Inferior parietal cortex (tissue), 1 donor: ENCODE measurements at regions not wholly inside any gene's neighbourhood (a gene's known extent, or its start where the extent isn't known, plus 50 kb on each side); places are given as distances from the start of the nearest gene placed in this dataset.
A peak's percentile ranks its signal among the peaks of the same experiment; 100 is the strongest.
"Not testable (repeated sequence)": the region's sequence is repeated elsewhere in the genome, so short reads cannot be mapped to it uniquely, and the experiment has no call there.

ENCODE experiments used
- DNase-seq: peaks from one replicate; pipeline ENCODE4 v3.0.0-alpha.2; 2016; ENCODE audit errors: extremely low spot score

GRCh38 chrX:117680286-117680685 is 436.3 kb downstream of the KLHL13 start:
- DNase-seq: no peak

- DNase-seq: no peak
These were observed 463.2 kb downstream of the KLHL13 start for GRCh38 chrX:117653396-117653795.

GRCh38 chrX:117645639-117646038 is 471.0 kb downstream of the KLHL13 start:
- no peak for DNase-seq

DNA sequence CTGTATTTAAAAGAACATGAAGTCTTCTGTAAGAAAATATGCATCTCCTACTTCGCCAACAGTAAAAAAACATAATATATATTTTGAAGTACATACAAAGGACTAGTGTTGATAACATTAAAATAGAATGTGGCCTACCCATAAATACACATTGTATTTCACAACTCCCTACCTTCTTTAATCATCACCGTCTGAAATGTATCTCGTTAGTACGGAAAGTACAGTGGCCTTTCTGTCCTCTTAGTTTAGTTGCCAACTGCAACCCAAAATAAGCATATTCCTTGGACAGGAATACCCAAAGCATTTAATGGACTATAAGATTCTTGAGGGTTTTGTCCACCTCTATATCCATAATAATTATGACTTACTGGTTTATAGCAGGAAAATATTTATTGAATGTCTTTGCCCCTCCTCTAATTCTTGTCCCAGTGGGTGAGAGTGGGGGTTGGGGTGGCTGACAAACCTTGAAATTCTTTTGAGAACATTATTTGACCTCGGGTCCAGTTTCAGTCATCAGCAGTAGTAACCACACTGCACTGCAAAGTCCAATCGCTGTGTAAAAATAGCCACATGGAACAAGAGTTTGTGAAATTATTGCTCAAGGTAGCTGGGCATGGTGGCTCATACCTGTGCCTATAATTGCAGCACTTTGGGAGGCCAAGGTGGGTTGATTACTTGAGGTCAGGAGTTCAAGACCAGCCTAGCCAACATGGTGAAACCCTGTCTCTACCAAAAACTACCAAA is 474.5 kb downstream of the KLHL13 start:
- DNase-seq: no peak

- no peak for DNase-seq
These were observed 479.8 kb downstream of the KLHL13 start for GRCh38 chrX:117636826-117637225.

DNA sequence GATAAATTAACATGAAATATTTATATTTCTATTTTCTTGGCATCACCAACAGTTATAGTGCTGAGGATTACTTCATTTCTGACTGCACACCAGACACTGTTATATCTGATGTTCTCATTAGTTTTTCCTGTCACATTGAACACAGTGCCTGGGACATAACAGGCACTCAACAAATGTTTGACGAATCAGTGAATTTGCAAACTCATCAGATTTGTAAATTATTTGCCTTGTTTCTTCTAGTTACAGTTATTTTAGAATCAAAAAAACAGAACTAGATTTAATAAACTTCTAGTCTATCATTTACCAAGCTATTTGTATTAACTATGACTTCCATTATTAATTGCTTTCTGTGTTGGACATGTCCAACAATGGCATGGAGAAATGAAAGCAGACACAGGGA is 483.3 kb downstream of the KLHL13 start:
- no peak for DNase-seq

- DNase-seq: no peak
These were observed 488.2 kb downstream of the KLHL13 start for GRCh38 chrX:117628381-117628780.

DNA sequence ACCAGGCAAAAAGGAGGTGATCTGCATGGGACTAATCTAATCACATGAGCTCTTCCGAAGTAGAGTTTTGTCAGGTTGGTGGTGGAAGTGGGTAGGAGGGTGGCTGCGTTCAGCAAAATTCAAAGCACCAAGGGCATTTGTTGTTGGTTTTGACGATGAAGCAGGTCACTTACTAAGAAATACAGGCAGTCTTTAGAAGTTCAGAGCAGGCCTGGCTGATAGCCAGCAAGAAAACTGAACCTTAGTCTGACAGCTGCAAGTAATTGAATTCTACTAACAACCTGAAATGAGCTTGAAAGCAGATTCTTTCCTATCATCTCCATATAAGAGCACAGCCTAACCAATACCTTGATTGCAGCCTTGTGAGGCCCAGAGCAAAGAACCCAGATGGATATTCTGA is 505.8 kb downstream of the KLHL13 start:
- no peak for DNase-seq

GRCh38 chrX:117610049-117610448 is 506.6 kb downstream of the KLHL13 start:
- DNase-seq: no peak

DNA sequence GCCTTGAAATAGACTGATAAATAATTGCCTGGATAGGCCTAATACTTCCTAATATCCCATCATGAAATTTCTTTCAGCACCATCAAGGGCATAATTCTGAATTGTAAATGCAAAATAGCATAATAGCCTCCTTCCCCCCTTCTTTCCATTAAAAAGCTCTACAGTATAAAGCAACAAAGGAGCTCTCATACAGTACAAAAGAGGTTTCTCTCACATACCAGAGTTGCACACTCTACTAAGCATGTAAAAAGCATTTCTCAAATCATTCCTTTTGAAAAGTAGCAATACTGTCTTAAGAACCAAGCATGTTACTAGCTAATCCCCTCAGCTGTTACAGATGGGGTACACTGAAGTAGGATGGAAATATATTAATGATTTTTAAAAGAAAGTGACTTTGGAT is 509.0 kb downstream of the KLHL13 start:
- DNase-seq: no peak

GRCh38 chrX:117606101-117606500 is 510.5 kb downstream of the KLHL13 start:
- not testable (repeated sequence) for DNase-seq

DNA sequence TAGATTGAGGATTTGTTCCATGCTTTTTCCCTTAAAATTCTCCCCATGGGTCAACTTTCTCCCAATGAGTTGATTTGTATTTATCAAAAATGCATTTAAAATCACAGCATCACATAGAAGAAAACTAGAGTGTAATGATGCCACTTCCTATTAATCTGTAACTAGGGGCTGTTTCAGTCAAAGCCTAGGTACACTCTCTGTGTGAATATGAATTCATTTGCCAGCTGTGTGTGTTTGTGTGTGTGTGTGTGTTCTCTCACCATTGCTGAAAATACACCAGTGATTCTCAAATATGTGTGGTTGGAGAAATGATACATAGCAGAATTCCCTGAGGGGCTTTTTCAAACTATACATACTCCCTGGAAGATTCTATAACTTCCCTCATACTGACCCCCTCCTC is 546.5 kb downstream of the KLHL13 start:
- DNase-seq: no peak

- DNase-seq: no peak
These were observed 548.4 kb downstream of the KLHL13 start for GRCh38 chrX:117568238-117568637.

GRCh38 chrX:117543885-117544284 is 572.7 kb downstream of the KLHL13 start:
- no peak for DNase-seq

GRCh38 chrX:117539090-117539418 is 577.6 kb downstream of the KLHL13 start:
- DNase-seq: no peak

- DNase-seq: peak; percentile 9
These were observed 578.2 kb downstream of the KLHL13 start for GRCh38 chrX:117538178-117539089.

DNA sequence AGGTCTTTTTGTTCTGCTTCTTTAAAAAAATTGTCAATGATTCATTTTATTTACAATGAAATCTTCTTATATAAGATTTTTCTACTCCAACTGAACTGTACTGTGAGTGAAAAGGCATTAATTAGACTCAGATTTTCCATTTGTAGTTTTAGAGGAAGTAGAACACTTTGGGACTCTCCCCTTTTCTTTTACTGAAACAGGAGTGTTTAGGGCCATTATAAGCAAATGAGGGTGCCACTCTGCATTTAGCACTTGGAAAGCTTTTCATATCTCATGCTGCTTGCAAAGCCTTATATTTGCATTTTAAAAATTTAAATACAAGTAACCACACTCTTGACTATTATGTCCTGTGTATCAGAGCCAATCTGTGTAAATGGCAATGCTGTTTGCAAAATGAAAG is 584.3 kb downstream of the KLHL13 start:
- DNase-seq: no peak

GRCh38 chrX:117522725-117523700 is 593.6 kb downstream of the KLHL13 start:
- no peak for DNase-seq

DNA sequence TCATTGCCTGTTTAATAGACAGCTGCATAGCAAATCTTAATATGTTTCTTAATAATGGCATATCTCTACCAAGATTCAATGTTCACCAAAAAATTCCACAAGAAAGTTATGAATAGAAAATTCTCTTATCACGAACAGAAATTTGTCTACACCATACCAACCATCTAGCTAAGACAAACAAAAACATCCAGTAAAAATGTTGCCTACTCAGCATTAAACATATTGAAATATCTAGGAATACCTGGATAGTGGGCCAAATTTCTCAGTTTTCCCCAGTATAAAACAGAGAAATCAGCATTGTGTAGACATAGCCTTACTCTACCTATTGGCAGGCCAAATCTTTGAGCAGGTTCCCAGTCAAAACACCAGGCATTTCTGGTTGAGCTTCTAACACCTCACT is 598.6 kb downstream of the KLHL13 start:
- DNase-seq: no peak

DNA sequence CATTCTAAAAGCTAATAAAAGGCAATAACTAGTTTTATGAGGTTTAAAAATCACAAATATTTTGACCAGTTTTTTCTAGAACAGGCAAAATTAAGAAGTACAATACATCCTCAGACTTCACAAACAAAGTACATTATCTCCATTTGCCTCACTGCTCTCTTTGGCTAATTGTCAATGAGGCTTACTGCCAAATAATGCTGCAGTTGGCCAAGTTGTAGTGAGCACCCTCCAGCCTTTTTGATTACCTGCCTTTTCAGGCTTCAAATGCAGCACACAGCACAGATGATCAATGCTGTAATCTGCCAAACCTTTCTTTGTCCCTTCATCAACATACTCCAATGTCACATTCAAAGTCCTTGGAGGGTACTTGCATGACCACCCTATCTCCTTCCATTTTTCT is 605.2 kb downstream of the KLHL13 start:
- no peak for DNase-seq

DNA sequence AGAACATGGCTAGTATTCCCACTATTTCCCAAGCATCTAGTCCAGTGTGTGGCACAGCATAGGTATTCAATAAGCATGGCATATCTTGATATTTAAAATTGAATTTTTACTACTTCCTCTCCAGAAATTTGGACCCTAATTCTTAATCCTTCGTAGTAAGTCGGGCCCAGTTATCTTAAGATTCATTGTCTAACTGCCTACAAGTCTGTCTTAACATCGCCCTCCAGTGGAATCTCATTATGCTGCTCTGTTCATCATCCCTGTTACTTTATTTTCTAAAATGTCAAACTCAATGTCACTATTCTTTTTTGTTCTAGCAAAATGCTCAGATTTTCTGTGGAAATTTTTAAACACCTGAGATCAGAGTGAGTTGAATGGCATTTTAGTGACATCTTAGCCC is 606.2 kb downstream of the KLHL13 start:
- peak; percentile 6 for DNase-seq

DNA sequence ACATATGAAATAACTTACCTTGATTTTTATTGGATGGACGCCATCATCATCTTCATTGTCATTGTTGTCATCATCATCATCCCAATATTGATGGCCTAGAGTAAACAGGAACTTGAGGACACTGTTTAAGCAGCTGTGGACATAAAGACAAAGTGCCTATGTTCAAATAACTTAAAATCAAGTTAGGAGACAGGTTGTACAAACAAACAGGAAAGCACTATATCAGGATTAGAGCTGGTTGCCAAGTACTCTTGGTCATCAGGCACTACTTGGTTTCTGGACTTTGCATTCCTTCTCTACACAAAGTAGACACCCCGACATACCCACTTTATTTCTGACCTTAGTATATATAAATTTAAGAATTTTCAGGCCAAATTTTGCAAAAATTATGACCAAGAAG is 608.6 kb downstream of the KLHL13 start:
- no peak for DNase-seq
